ENCODE measurements at regions not wholly inside any gene's neighbourhood (a gene's known extent, or its start where the extent isn't known, plus 50 kb on each side); places are given as distances from the start of the nearest gene placed in this dataset.

DNA sequence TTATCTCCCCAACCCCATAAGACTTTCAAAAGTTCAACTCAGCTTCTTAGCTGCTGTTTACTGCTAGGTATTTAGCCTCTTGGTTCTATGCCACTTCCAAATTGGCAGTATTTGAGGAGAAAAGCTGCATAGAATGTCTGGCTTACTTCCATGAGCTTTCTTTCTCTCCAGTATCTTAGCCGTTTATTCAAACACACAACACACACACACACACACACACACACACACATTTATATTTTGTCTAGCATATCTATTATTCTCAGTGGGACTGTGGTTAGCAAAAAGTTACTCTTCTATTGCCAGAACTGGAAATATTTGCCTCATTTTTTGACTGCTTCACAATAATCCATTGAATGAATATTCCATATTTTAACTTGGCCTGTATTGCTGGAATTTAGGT, 634.2 kb upstream of the IMPG1 start:
- DNase-seq (ENCODE audit: low read depth) (no peak), FAIRE-seq (no peak)
- Histone ChIP-seq H3K27me3 (ENCODE audit: control insufficient read depth, insufficient read depth, low read length) (no peaks in the 10 kb centered on the region), H3K36me3 (ENCODE audit: control insufficient read depth, insufficient read depth, low read length) (no peaks in the 10 kb centered on the region), H3K4me3 (ENCODE audit: low read depth, low read length) (no peak overlapping the region)
- TF ChIP-seq, protein P1, sequence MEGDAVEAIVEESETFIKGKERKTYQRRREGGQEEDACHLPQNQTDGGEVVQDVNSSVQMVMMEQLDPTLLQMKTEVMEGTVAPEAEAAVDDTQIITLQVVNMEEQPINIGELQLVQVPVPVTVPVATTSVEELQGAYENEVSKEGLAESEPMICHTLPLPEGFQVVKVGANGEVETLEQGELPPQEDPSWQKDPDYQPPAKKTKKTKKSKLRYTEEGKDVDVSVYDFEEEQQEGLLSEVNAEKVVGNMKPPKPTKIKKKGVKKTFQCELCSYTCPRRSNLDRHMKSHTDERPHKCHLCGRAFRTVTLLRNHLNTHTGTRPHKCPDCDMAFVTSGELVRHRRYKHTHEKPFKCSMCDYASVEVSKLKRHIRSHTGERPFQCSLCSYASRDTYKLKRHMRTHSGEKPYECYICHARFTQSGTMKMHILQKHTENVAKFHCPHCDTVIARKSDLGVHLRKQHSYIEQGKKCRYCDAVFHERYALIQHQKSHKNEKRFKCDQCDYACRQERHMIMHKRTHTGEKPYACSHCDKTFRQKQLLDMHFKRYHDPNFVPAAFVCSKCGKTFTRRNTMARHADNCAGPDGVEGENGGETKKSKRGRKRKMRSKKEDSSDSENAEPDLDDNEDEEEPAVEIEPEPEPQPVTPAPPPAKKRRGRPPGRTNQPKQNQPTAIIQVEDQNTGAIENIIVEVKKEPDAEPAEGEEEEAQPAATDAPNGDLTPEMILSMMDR (IDR thresholded peaks at IDR 0.05; ENCODE audit: insufficient read depth, low read length, severe bottlenecking): no peak

DNA sequence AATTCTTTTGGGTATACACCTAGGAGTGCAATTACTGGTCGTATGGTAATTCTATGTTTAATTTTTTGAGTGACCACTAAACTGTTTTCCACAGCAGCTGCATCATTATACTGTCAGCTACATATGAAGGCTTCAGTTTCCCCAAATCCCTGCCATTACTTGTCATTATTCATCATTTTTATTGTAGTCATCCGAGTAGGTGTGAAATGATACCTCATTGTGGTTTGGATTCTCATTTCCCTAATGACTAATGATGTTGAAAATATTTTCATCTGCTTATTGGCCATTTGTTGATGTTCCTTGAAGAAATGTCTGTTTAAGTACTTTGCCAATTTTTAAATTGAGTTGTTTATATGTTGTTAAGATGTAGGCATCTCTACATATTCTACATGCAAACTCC, 633.6 kb upstream of the IMPG1 start:
- no peak overlapping the region for H3K4me3 ChIP-seq (ENCODE audit: low read depth, low read length)
- no peak for FAIRE-seq
- H3K27me3 ChIP-seq (ENCODE audit: control insufficient read depth, insufficient read depth, low read length): no peaks in the 10 kb centered on the region
- no peaks in the 10 kb centered on the region for H3K36me3 ChIP-seq (ENCODE audit: control insufficient read depth, insufficient read depth, low read length)
- DNase-seq (ENCODE audit: low read depth): peak; percentile 86
- TF ChIP-seq, protein P1 (IDR thresholded peaks at IDR 0.05; ENCODE audit: insufficient read depth, low read length, severe bottlenecking): no peak

DNA sequence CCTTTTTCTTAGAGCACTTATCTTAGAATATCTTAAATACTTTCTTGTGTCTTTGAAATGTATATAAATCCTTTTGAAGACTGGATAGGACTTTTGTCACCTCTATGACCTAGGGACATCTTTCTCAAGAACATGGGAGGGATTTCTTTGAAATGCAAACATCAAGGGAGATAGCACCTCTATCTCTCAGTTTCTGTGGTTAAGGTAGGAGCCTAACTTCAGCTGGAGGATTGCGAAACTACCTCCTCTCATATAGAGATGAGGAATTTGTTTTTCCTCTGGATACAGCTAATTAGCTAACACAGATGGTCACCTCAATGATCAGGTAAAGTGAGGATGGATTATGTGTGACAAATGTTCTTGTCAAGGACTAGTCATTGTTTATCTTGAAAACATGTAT, 631.3 kb upstream of the IMPG1 start:
- no peak for FAIRE-seq
- H3K27me3 ChIP-seq (ENCODE audit: control insufficient read depth, insufficient read depth, low read length): no peaks in the 10 kb centered on the region
- TF ChIP-seq, protein P1 (IDR thresholded peaks at IDR 0.05; ENCODE audit: insufficient read depth, low read length, severe bottlenecking): no peak
- no peaks in the 10 kb centered on the region for H3K36me3 ChIP-seq (ENCODE audit: control insufficient read depth, insufficient read depth, low read length)
- peak; percentile 72 for DNase-seq (ENCODE audit: low read depth)
- no peak overlapping the region for H3K4me3 ChIP-seq (ENCODE audit: low read depth, low read length)

DNA sequence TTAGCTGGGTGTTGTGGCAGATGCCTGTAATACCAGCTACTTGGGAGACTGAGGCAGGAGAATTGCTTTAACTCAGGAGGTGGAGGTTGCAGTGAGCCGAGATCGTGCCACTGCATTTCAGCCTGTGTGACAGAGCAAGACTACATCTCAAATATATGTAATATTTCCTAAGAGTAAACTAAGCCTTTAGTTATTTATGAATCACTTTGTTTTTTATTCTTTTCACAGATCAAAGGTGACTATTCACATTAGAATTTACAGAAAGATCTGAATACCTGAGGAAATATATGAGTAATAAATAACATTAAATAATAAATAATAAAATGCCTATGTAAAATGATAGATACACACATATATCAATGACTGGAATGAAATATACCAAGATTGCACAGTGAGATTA, 630.8 kb upstream of the IMPG1 start:
- Histone ChIP-seq H3K27me3 (ENCODE audit: control insufficient read depth, insufficient read depth, low read length) (no peaks in the 10 kb centered on the region), H3K36me3 (ENCODE audit: control insufficient read depth, insufficient read depth, low read length) (no peaks in the 10 kb centered on the region), H3K4me3 (ENCODE audit: low read depth, low read length) (no peak overlapping the region)
- TF ChIP-seq, protein P1 (IDR thresholded peaks at IDR 0.05; ENCODE audit: insufficient read depth, low read length, severe bottlenecking): no peak
- peak; percentile 80 for DNase-seq (ENCODE audit: low read depth)
- no peak for FAIRE-seq

DNA sequence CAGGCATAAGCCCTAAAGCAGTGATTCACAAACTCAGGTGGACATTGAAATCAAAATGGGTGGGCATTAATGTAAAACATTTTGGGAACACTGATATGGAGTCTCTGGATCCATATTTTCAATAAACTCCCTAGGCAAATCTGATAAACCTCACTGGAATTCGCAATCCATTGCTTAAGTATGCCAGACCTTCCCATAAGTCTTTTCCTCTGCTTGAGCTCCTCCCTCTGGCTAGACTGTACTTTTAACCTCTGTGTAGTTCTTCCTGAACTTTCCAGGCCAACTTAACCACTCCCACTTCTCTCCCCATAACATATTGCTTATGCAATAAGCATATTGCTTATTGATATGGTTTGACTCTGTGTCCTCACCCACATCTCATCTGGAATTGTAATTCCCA, 629.7 kb upstream of the IMPG1 start:
- TF ChIP-seq, protein P1 (IDR thresholded peaks at IDR 0.05; ENCODE audit: insufficient read depth, low read length, severe bottlenecking): no peak
- DNase-seq (ENCODE audit: low read depth) (peak; percentile 43), FAIRE-seq (no peak)
- no peak overlapping the region for H3K4me3 ChIP-seq (ENCODE audit: low read depth, low read length)
- H3K36me3 ChIP-seq (ENCODE audit: control insufficient read depth, insufficient read depth, low read length): no peaks in the 10 kb centered on the region
- H3K27me3 ChIP-seq (ENCODE audit: control insufficient read depth, insufficient read depth, low read length): no peaks in the 10 kb centered on the region

DNA sequence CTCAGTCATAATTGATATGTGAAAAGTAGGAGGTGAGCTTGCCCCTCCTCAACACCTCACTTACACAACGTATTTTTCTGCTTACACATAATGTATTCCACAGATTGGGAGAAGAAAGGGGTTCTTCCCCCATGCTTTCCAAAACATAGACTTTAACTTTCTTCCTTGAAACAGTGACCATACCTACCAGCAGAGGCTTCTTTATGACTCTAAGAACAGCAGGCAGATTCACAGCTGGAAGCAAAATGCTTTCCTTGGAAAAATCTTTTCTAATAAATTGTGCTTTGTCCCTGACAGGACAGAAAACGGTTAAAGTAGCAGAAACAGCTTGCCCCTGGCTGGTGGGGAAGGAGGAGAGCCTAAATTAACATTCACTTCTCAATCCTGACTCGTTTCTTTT, 629.1 kb upstream of the IMPG1 start:
- H3K27me3 ChIP-seq (ENCODE audit: control insufficient read depth, insufficient read depth, low read length): no peaks in the 10 kb centered on the region
- FAIRE-seq: no peak
- DNase-seq (ENCODE audit: low read depth): no peak
- no peaks in the 10 kb centered on the region for H3K36me3 ChIP-seq (ENCODE audit: control insufficient read depth, insufficient read depth, low read length)
- H3K4me3 ChIP-seq (ENCODE audit: low read depth, low read length): no peak overlapping the region
- TF ChIP-seq, protein P1 (IDR thresholded peaks at IDR 0.05; ENCODE audit: insufficient read depth, low read length, severe bottlenecking): no peak

Data from bronchial epithelial cell (primary cell).